Activated T-cell treated with anti-CD3 and anti-CD28 coated beads, Interleukin-2, amount 50 U/mL, for 24 hours (primary cell): ENCODE measurements at regions not wholly inside any gene's neighbourhood (a gene's known extent, or its start where the extent isn't known, plus 50 kb on each side); places are given as distances from the start of the nearest gene placed in this dataset.
"Not testable (repeated sequence)": the region's sequence is repeated elsewhere in the genome, so short reads cannot be mapped to it uniquely, and the experiment has no call there.

Experiments
- DNase-seq: peaks from one replicate; pipeline ENCODE4 v3.0.0-alpha.2; 2020
- H3K27ac Mint-ChIP-seq: 2 replicates; pipeline ENCODE4 v1.8.0; 2020; ENCODE audit warnings: mild to moderate bottlenecking, mixed read lengths
- H3K27me3 Mint-ChIP-seq: 2 replicates; pipeline ENCODE4 v1.8.0; 2020; ENCODE audit warnings: mixed read lengths
- H3K36me3 Mint-ChIP-seq: 2 replicates; pipeline ENCODE4 v1.8.0; 2020; ENCODE audit warnings: low read depth, mixed read lengths
- H3K4me1 Mint-ChIP-seq: 2 replicates; pipeline ENCODE4 v1.8.0; 2020; ENCODE audit warnings: low read depth, mixed read lengths
- H3K4me3 Mint-ChIP-seq: 2 replicates; pipeline ENCODE4 v1.8.0; 2020; ENCODE audit warnings: mild to moderate bottlenecking, moderate library complexity, mixed read lengths
- H3K9me3 Mint-ChIP-seq: 2 replicates; pipeline ENCODE4 v1.8.0; 2020; ENCODE audit warnings: mixed read lengths

DNA sequence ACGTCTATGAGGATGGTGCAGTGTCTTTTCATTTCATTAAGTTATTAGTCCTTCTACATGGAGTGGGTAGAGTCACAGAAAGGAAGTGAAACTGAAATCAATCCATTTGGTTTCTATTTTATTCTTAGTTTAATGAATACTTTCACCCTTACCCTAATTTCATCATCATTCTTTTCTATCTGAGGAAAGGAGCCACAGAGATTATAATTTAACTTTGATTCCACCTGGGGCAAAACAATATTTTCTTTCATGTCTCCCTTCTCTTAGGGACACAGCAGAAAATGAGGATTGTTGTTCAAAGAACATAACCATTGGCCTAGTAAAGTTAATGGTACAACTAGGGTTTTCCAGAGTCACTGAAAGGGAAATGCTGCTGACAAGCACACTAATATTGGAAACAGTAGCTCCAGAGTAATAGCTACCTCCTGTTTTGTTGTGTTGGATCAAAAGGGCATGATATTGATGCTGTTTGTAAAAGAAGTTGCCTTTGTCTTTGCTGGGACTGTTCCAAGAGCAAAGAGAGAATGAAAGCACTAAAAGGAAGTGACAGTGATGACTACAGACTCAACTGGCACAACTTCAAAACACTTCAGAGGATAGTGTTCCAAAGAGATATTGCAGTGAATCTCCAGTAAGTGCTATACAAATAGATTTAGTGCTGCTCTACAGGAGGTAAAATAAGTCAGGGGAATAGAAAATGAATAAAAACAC is 247.1 kb upstream of the PITX2 start:
- DNase-seq = no peak
- Mint-ChIP-seq H3K27ac (no peak overlapping the region), H3K4me1 (no peaks in the 10 kb centered on the region), H3K27me3 (no peaks in the 10 kb centered on the region), H3K4me3 (no peak overlapping the region), H3K9me3 (peaks cover 5% of the 10 kb centered on the region), H3K36me3 (no peaks in the 10 kb centered on the region)

GRCh38 chr4:110876214-110876613 is 253.3 kb upstream of the PITX2 start:
- not testable (repeated sequence) for H3K36me3 Mint-ChIP-seq, H3K27ac Mint-ChIP-seq, H3K4me1 Mint-ChIP-seq, H3K4me3 Mint-ChIP-seq, H3K27me3 Mint-ChIP-seq, DNase-seq, H3K9me3 Mint-ChIP-seq

GRCh38 chr4:110876866-110877265 is 254.0 kb upstream of the PITX2 start:
- Mint-ChIP-seq H3K36me3 (no peaks in the 10 kb centered on the region), H3K9me3 (peaks cover 12% of the 10 kb centered on the region), H3K4me1 (no peaks in the 10 kb centered on the region), H3K27ac (no peak overlapping the region), H3K4me3 (no peak overlapping the region), H3K27me3 (no peaks in the 10 kb centered on the region)
- no peak for DNase-seq

DNA sequence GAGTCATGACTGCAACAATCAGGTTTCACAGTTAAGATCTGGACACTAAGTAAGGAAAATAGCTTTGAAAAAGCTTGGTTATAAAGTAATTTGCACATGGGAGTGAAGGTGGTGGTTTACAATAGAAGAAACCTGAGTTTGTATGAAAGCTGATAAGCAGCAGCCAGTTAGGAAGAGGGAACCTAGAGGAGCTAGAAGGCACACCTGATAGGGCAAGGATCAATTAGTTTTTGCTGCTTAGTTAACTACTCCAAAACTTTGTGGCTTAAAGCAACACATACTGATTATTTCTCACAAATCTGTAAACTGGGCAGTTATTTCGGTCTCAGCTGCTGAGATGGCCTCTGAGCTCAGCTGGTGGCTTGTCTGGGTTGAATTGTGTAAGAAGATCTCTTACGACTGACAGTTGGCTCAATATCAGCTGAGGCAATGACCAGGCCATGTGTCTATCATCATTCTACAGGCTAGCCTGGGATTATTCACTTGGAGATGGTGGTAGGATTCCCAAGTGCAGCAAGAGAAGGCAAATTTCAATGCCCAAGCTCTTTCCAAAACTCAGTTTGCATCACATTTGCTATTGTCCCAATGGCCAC is 255.0 kb upstream of the PITX2 start:
- Mint-ChIP-seq H3K4me3 (no peak overlapping the region), H3K4me1 (no peaks in the 10 kb centered on the region), H3K27ac (no peak overlapping the region), H3K9me3 (peaks cover 12% of the 10 kb centered on the region), H3K36me3 (no peaks in the 10 kb centered on the region), H3K27me3 (no peaks in the 10 kb centered on the region)
- no peak for DNase-seq

DNA sequence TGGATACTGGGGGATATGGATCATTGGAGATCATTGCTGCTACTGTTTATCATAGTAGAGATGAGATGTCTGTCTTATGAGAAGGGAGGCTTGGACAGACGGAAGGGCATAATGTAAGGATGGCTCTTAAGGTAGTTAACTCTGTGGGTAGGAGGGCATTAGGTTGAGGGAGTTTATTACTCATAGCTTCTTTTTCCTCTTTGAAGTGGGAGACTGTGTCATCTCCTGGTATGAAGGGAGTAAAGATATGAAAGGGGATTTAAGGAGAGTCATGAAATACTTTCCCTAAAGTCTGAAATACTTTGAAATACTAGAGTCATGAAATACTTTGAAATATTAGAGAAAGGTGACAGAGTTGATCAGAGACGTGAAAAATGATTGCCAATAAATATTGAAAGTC is 255.5 kb upstream of the PITX2 start:
- no peak for DNase-seq
- H3K4me3 Mint-ChIP-seq = no peak overlapping the region
- no peaks in the 10 kb centered on the region for H3K27me3 Mint-ChIP-seq
- H3K27ac Mint-ChIP-seq = no peak overlapping the region
- no peaks in the 10 kb centered on the region for H3K4me1 Mint-ChIP-seq
- H3K9me3 Mint-ChIP-seq = peaks cover 12% of the 10 kb centered on the region
- H3K36me3 Mint-ChIP-seq = no peaks in the 10 kb centered on the region

DNA sequence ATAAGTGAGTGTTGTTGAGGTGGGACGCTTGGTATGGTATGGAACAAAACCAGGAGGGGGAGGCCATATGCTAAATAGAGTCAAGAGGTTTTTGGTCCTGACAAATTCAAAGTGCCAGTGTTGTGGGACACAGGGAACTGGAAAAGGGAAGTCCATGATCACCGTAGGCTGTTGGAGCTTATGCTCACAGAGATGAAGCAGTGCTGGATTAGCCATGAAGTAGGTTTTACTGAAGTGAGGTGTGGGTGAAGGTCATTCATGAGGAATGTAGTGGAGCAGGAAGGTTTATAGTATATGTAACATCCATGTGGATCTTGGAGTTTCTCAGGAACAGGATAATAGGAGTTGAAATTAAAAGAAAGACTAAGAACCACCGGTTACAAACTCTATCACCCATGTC is 256.1 kb upstream of the PITX2 start:
- no peak for DNase-seq
- Mint-ChIP-seq H3K27ac (no peak overlapping the region), H3K36me3 (no peaks in the 10 kb centered on the region), H3K4me3 (no peak overlapping the region), H3K4me1 (no peaks in the 10 kb centered on the region), H3K9me3 (peaks cover 12% of the 10 kb centered on the region), H3K27me3 (no peaks in the 10 kb centered on the region)

DNA sequence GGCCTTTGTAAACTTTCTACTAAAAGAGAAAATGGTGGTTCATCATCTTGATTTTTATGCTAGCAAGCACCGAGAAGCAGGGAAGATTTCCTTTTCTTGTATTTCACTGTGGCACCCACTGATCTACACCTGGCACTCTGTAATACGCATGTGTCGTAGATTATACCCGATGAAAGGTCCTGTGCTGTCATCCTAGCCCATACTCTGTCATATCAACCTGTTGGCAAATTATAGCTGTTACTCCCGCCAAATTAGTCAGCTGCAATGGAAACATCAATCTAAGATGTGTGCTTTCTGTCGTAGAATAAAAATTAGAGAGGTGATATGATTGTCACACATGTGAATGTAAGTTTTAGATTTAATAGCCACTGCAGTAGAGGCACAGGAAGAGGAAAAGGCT is 263.4 kb upstream of the PITX2 start:
- Mint-ChIP-seq H3K36me3 (no peaks in the 10 kb centered on the region), H3K4me1 (no peaks in the 10 kb centered on the region), H3K27ac (no peak overlapping the region), H3K4me3 (no peak overlapping the region), H3K9me3 (peaks cover 6% of the 10 kb centered on the region), H3K27me3 (no peaks in the 10 kb centered on the region)
- DNase-seq = no peak

GRCh38 chr4:110886856-110887255 is 264.0 kb upstream of the PITX2 start:
- no peak overlapping the region for H3K27ac Mint-ChIP-seq
- no peaks in the 10 kb centered on the region for H3K4me1 Mint-ChIP-seq
- peaks cover 5% of the 10 kb centered on the region for H3K9me3 Mint-ChIP-seq
- no peak overlapping the region for H3K4me3 Mint-ChIP-seq
- H3K27me3 Mint-ChIP-seq = no peaks in the 10 kb centered on the region
- no peaks in the 10 kb centered on the region for H3K36me3 Mint-ChIP-seq
- no peak for DNase-seq

GRCh38 chr4:110897784-110898183 is 274.9 kb upstream of the PITX2 start:
- Mint-ChIP-seq H3K27me3 (peaks cover 4% of the 10 kb centered on the region), H3K36me3 (no peaks in the 10 kb centered on the region)
- DNase-seq = no peak

GRCh38 chr4:110898290-110898689 is 275.4 kb upstream of the PITX2 start:
- Mint-ChIP-seq H3K4me3 (no peak overlapping the region), H3K36me3 (no peaks in the 10 kb centered on the region), H3K27me3 (peaks cover 4% of the 10 kb centered on the region), H3K4me1 (no peaks in the 10 kb centered on the region), H3K27ac (no peak overlapping the region), H3K9me3 (no peaks in the 10 kb centered on the region)
- no peak for DNase-seq

More at GRCh38 chr4:110897784-110898183, 274.9 kb upstream of the PITX2 start:
- Mint-ChIP-seq H3K4me3 (no peak overlapping the region), H3K4me1 (no peaks in the 10 kb centered on the region), H3K9me3 (no peaks in the 10 kb centered on the region), H3K27ac (no peak overlapping the region)

GRCh38 chr4:110900213-110900769 is 277.4 kb upstream of the PITX2 start:
- H3K4me3 Mint-ChIP-seq = no peak overlapping the region
- no peak overlapping the region for H3K27ac Mint-ChIP-seq
- no peaks in the 10 kb centered on the region for H3K9me3 Mint-ChIP-seq
- no peak for DNase-seq
- peaks cover 4% of the 10 kb centered on the region for H3K27me3 Mint-ChIP-seq
- no peaks in the 10 kb centered on the region for H3K4me1 Mint-ChIP-seq
- H3K36me3 Mint-ChIP-seq = no peaks in the 10 kb centered on the region

- no peak overlapping the region for H3K4me3 Mint-ChIP-seq
- H3K27me3 Mint-ChIP-seq = peaks cover 4% of the 10 kb centered on the region
- no peak overlapping the region for H3K27ac Mint-ChIP-seq
- H3K9me3 Mint-ChIP-seq = no peaks in the 10 kb centered on the region
- H3K36me3 Mint-ChIP-seq = no peaks in the 10 kb centered on the region
- no peaks in the 10 kb centered on the region for H3K4me1 Mint-ChIP-seq
- no peak for DNase-seq
These were observed 279.6 kb upstream of the PITX2 start for GRCh38 chr4:110902500-110902899.

DNA sequence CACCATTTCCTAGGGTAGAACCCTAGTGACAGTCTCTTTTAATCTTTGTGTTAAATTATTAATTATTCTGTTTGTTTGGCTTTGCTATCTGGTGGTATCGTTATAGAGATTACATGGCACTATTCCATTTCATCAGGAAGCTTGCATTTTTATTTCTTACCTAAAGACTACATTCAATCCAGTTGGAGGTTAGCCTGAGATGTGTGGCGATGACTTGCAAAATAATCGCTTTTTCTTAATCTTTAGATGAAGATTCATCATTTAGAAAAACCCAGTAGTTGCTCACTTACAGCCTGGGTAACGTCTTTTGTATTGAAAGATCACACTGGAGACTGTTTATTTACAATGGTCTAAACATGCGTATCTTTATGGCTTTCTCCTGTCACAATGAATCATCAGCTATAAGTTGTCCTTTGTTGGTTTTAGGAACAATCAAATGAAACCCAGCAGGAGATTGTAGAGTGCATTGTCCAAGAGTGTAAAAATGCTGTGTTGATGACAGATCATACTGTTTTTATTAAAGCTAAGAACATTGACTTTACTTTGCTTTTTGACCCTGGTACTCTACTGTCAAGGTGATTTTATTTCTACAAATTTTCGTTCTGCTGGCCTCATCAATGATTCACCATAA is 281.7 kb upstream of the PITX2 start:
- H3K36me3 Mint-ChIP-seq = no peaks in the 10 kb centered on the region
- no peaks in the 10 kb centered on the region for H3K4me1 Mint-ChIP-seq
- peaks cover 4% of the 10 kb centered on the region for H3K27me3 Mint-ChIP-seq
- no peaks in the 10 kb centered on the region for H3K9me3 Mint-ChIP-seq
- no peak overlapping the region for H3K4me3 Mint-ChIP-seq
- H3K27ac Mint-ChIP-seq = no peak overlapping the region
- no peak for DNase-seq

- no peaks in the 10 kb centered on the region for H3K9me3 Mint-ChIP-seq
- H3K27ac Mint-ChIP-seq = no peak overlapping the region
- H3K36me3 Mint-ChIP-seq = no peaks in the 10 kb centered on the region
- H3K27me3 Mint-ChIP-seq = peaks cover 4% of the 10 kb centered on the region
- DNase-seq = no peak
- no peak overlapping the region for H3K4me3 Mint-ChIP-seq
- no peaks in the 10 kb centered on the region for H3K4me1 Mint-ChIP-seq
These were observed 282.5 kb upstream of the PITX2 start for GRCh38 chr4:110905367-110905766.

GRCh38 chr4:110907801-110908313 is 285.0 kb upstream of the PITX2 start:
- no peaks in the 10 kb centered on the region for H3K27me3 Mint-ChIP-seq
- H3K36me3 Mint-ChIP-seq = no peaks in the 10 kb centered on the region
- no peaks in the 10 kb centered on the region for H3K9me3 Mint-ChIP-seq
- H3K4me3 Mint-ChIP-seq = no peak overlapping the region
- H3K27ac Mint-ChIP-seq = no peak overlapping the region
- no peak for DNase-seq
- no peaks in the 10 kb centered on the region for H3K4me1 Mint-ChIP-seq
